Trophoblast cell (in vitro differentiated cells and primary cell): ENCODE measurements at regions not wholly inside any gene's neighbourhood (a gene's known extent, or its start where the extent isn't known, plus 50 kb on each side); places are given as distances from the start of the nearest gene placed in this dataset.
"Not testable (repeated sequence)": the region's sequence is repeated elsewhere in the genome, so short reads cannot be mapped to it uniquely, and the experiment has no call there.

Source experiments
- DNase-seq, 2 donors: peaks; one replicate each; pipeline ENCODE4 v3.0.0-alpha.2; 2016
- H2AFZ ChIP-seq: 2 replicates; pipeline ENCODE4 v1.6.1; 2013; ENCODE audit warnings: low read length, moderate library complexity, mild to moderate bottlenecking; ENCODE audit not compliant: insufficient read depth, poor library complexity
- H2AK5ac ChIP-seq: 2 replicates; pipeline ENCODE4 v1.6.1; 2013; ENCODE audit warnings: mild to moderate bottlenecking, low read length
- H2BK120ac ChIP-seq: 2 replicates; pipeline ENCODE4 v1.6.1; 2013; ENCODE audit warnings: low read length, mild to moderate bottlenecking, moderate library complexity; ENCODE audit not compliant: insufficient read depth, poor library complexity
- H2BK12ac ChIP-seq: 2 replicates; pipeline ENCODE4 v1.6.1; 2013; ENCODE audit warnings: mild to moderate bottlenecking, low read length, moderate library complexity
- H2BK5ac ChIP-seq: 2 replicates; pipeline ENCODE4 v1.6.1; 2013; ENCODE audit warnings: low read length, low read depth, moderate library complexity, mild to moderate bottlenecking; ENCODE audit not compliant: poor library complexity
- H3K14ac ChIP-seq: 2 replicates; pipeline ENCODE4 v1.6.1; 2013; ENCODE audit warnings: mild to moderate bottlenecking, low read length
- H3K18ac ChIP-seq: 2 replicates; pipeline ENCODE4 v1.6.1; 2013; ENCODE audit warnings: mild to moderate bottlenecking, low read length
- H3K23ac ChIP-seq: 2 replicates; pipeline ENCODE4 v1.6.1; 2013; ENCODE audit warnings: low read length
- H3K27ac ChIP-seq: 2 replicates; pipeline ENCODE4 v1.5.1; 2013; ENCODE audit warnings: low read depth, mild to moderate bottlenecking, inconsistent platforms, low read length, moderate library complexity
- H3K27me3 ChIP-seq: 2 replicates; pipeline ENCODE4 v1.6.1; 2013; ENCODE audit warnings: inconsistent platforms, mild to moderate bottlenecking, low read length, moderate library complexity; ENCODE audit not compliant: insufficient read depth
- H3K36me3 ChIP-seq, 2 experiments: 1 replicate in 1 of 2; 2 replicates in 1 of 2; pipeline ENCODE4 v1.6.1; 2013; ENCODE audit warnings: low read length in 2 of 2, mild to moderate bottlenecking in 2 of 2, moderate library complexity in 1 of 2; ENCODE audit not compliant: insufficient read depth in 2 of 2, control insufficient read depth in 1 of 2
- H3K4ac ChIP-seq: 2 replicates; pipeline ENCODE4 v1.6.1; 2013; ENCODE audit warnings: low read depth, mild to moderate bottlenecking, low read length, moderate library complexity
- H3K4me1 ChIP-seq, 2 experiments: 1 replicate in 1 of 2; 2 replicates in 1 of 2; pipeline ENCODE4 v1.6.1; 2013; ENCODE audit warnings: low read length in 2 of 2, mild to moderate bottlenecking in 2 of 2, moderate library complexity in 1 of 2; ENCODE audit not compliant: insufficient read depth in 2 of 2, control insufficient read depth in 1 of 2
- H3K4me2 ChIP-seq: 2 replicates; pipeline ENCODE4 v1.6.1; 2013; ENCODE audit warnings: inconsistent platforms, mild to moderate bottlenecking, low read length, moderate library complexity
- H3K4me3 ChIP-seq: 2 replicates; pipeline ENCODE4 v1.5.1; 2013; ENCODE audit warnings: mild to moderate bottlenecking, low read depth, low read length, inconsistent platforms
- H3K79me1 ChIP-seq: one replicate; pipeline ENCODE4 v1.6.1; 2013; ENCODE audit warnings: low read length
- H3K79me2 ChIP-seq: 2 replicates; pipeline ENCODE4 v1.6.1; 2013; ENCODE audit warnings: low read length, mild to moderate bottlenecking; ENCODE audit not compliant: control insufficient read depth, insufficient read depth, poor library complexity
- H3K9ac ChIP-seq: 2 replicates; pipeline ENCODE4 v1.6.1; 2013; ENCODE audit warnings: mild to moderate bottlenecking, low read length
- H3K9me3 ChIP-seq: 2 replicates; pipeline ENCODE4 v1.6.1; 2013; ENCODE audit warnings: low read depth, mild to moderate bottlenecking, control low read depth, inconsistent platforms, low read length; ENCODE audit not compliant: insufficient read depth
- H4K12ac ChIP-seq: 2 replicates; pipeline ENCODE4 v1.6.1; 2013; ENCODE audit warnings: low read depth, mild to moderate bottlenecking, low read length, moderate library complexity
- H4K8ac ChIP-seq: 2 replicates; pipeline ENCODE4 v1.6.1; 2013; ENCODE audit warnings: low read depth, mild to moderate bottlenecking, low read length, moderate library complexity
- H4K91ac ChIP-seq: one replicate; pipeline ENCODE4 v1.6.1; 2013; ENCODE audit warnings: low read depth, mild to moderate bottlenecking, low read length, moderate library complexity
- WGBS: extraction: QIAGEN DNeasy Blood & Tissue Kit; methylation state at CpG from one replicate; pipeline ENCODE4 v1.1.7; 2013; ENCODE audit warnings: missing lambda C conversion rate; ENCODE audit not compliant: insufficient read length, insufficient coverage; ENCODE audit errors: extremely low coverage; 5-methylcytosine and 5-hydroxymethylcytosine counted together

DNA sequence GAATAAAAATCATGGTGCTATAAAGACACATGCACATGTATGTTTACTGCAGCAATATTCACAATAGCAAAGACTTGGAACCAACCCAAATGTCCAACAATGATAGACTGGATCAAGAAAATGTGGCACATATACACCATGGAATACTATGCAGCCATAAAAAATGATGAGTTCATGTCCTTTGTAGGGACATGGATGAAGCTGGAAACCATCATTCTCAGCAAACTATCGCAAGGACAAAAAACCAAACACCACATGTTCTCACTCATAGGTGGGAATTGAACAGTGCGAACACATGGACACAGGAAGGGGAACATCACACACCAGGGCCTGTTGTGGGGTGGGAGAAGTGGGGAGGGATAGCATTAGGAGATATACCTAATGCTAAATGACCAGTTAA, 185.9 kb downstream of the TPBG start:
- H3K18ac ChIP-seq, H3K27me3 ChIP-seq, H3K4me3 ChIP-seq, H3K36me3 ChIP-seq, H3K4me1 ChIP-seq, H2AK5ac ChIP-seq, H3K79me1 ChIP-seq, H3K79me2 ChIP-seq, H3K4me2 ChIP-seq, H2BK12ac ChIP-seq, H3K14ac ChIP-seq, H3K9me3 ChIP-seq, H3K23ac ChIP-seq, H4K12ac ChIP-seq, H4K8ac ChIP-seq, H3K27ac ChIP-seq, H3K9ac ChIP-seq, H2BK5ac ChIP-seq, DNase-seq, H2BK120ac ChIP-seq, H4K91ac ChIP-seq, H2AFZ ChIP-seq, H3K4ac ChIP-seq: not testable (repeated sequence)
- no CpG with 5 or more reads among the region's 2 CpGs for WGBS

DNA sequence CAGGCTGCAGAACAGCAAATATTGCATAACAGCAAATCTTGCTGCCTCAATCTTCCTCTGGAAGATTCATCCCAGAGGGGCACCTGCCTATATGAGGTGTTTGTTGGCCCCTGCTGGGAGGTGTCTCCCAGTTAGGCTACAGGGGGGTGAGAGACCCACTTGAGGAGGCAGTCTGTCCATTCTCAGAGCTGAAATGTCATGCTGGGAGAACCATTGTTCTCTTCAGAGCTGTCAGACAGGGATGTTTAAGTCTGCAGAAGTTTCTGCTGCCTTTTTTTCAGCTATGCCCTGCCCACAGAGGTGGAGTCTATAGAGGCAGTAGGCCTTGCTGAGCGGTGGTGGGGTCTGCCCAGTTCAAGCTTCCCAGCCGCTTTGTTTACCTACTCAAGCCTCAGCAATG, 187.7 kb downstream of the TPBG start:
- not testable (repeated sequence) for H2BK5ac ChIP-seq, H3K9me3 ChIP-seq, H3K4me1 ChIP-seq, H2AFZ ChIP-seq, H2AK5ac ChIP-seq, H4K12ac ChIP-seq, H3K36me3 ChIP-seq, H3K4me3 ChIP-seq, H2BK12ac ChIP-seq, H3K79me1 ChIP-seq, H3K27me3 ChIP-seq, H3K18ac ChIP-seq, H3K23ac ChIP-seq, H4K8ac ChIP-seq, H2BK120ac ChIP-seq, H3K9ac ChIP-seq, H4K91ac ChIP-seq, H3K14ac ChIP-seq, H3K79me2 ChIP-seq, DNase-seq, H3K4ac ChIP-seq, H3K4me2 ChIP-seq, H3K27ac ChIP-seq
- WGBS, result no CpG with 5 or more reads among the region's 2 CpGs

DNA sequence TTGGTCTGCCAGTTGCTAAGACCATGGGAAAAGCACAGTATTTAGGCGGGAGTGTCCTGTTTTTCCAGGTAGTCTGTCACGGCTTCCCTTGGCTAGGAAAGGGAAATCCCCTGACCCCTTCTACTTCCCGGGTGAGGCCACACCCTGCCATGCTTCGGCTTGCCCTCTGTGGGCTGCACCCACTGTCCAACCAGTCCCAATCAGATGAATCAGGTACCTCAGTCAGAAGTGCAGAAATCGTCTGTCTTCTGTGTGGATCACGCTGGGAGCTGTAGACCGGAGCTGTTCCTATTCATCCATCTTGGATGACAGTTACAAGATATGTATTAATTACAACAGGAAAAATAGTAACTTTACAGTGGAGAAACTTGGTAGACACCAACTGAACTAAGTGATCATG, 188.2 kb downstream of the TPBG start:
- Histone ChIP-seq H3K9ac (no peak overlapping the region), H3K18ac (no peak overlapping the region), H4K12ac (no peak overlapping the region), H3K4me2 (no peak overlapping the region), H2BK12ac (no peak overlapping the region), H3K4me1 (no peaks in the 10 kb centered on the region), H3K4ac (no peak overlapping the region), H2BK120ac (no peak overlapping the region), H3K79me2 (no peaks in the 10 kb centered on the region), H2AFZ (no peak overlapping the region), H3K36me3 (no peaks in the 10 kb centered on the region), H3K14ac (no peak overlapping the region), H2AK5ac (no peak overlapping the region), H3K27ac (no peak overlapping the region), H3K79me1 (no peaks in the 10 kb centered on the region), H4K8ac (no peak overlapping the region), H3K4me3 (no peak overlapping the region), H4K91ac (no peak overlapping the region), H2BK5ac (no peak overlapping the region), H3K23ac (no peak overlapping the region), H3K27me3 (no peaks in the 10 kb centered on the region), H3K9me3 (no peaks in the 10 kb centered on the region)
- WGBS, result no CpG with 5 or more reads among the region's 7 CpGs
- DNase-seq, result no peak

DNA sequence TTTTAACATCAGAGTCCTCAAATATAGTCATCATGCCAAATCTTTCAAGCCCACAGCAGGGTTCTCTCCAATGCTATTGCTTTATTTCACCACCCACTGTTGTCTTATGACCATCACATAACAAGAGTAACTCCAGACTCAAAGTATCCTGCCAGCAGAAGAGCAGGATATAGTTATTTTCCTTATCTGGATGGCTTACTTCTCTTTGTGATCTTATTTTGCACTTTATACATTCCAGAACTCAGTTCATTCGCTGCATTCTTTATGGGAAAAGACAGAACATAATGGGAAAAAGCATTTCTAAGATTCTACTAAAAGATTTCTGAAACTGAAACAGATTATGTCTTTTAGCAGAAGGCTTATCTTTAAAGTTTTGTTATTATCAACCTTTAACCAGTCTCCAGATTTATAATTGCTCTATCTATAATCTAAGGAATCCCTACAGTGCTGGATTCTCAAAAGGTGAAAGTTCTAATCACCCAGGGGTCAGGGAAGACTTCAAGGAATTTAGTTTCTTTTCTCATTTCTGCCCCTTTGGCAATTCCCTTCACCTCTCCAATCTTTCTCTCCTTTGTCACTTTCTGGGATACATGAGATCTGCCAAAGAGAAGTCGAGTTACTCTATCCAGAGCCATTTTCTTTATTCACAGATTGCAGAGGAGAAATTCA, 190.4 kb downstream of the TPBG start:
- Histone ChIP-seq H2AK5ac (no peak overlapping the region), H3K18ac (no peak overlapping the region), H2BK120ac (no peak overlapping the region), H3K14ac (no peak overlapping the region), H3K79me1 (no peaks in the 10 kb centered on the region), H4K12ac (no peak overlapping the region), H2AFZ (no peak overlapping the region), H3K23ac (no peak overlapping the region), H3K79me2 (no peaks in the 10 kb centered on the region), H3K4me2 (no peak overlapping the region), H2BK5ac (no peak overlapping the region), H3K27me3 (no peaks in the 10 kb centered on the region), H3K9ac (no peak overlapping the region), H3K9me3 (no peaks in the 10 kb centered on the region), H3K4me1 (no peaks in the 10 kb centered on the region), H3K4me3 (no peak overlapping the region), H4K8ac (no peak overlapping the region), H3K27ac (no peak overlapping the region), H4K91ac (no peak overlapping the region), H3K4ac (no peak overlapping the region), H2BK12ac (no peak overlapping the region), H3K36me3 (no peaks in the 10 kb centered on the region)
- no CpG with 5 or more reads among the region's 2 CpGs for WGBS
- DNase-seq, result peak; percentile 14 to 72
